Forelimb muscle (tissue), 1 donor: ENCODE measurements at regions not wholly inside any gene's neighbourhood (a gene's known extent, or its start where the extent isn't known, plus 50 kb on each side); places are given as distances from the start of the nearest gene placed in this dataset.

Experiments used
- DNase-seq: peaks from one replicate; pipeline ENCODE4 v3.0.0-alpha.2; 2013; ENCODE audit warnings: low read depth

- DNase-seq, result no peak
Measured at GRCh38 chr12:14253496-14253895, 112.0 kb upstream of the ATF7IP start.

GRCh38 chr12:14254781-14255180 is 110.7 kb upstream of the ATF7IP start:
- no peak for DNase-seq

GRCh38 chr12:14256121-14256520 is 109.4 kb upstream of the ATF7IP start:
- DNase-seq, result no peak

- no peak for DNase-seq
Measured at GRCh38 chr12:14256555-14257169, 108.8 kb upstream of the ATF7IP start.

GRCh38 chr12:14257303-14257733 is 108.2 kb upstream of the ATF7IP start:
- DNase-seq, result no peak

- peak; percentile 95 for DNase-seq
Measured at GRCh38 chr12:14257734-14258574, 107.5 kb upstream of the ATF7IP start.

- DNase-seq, result no peak
Measured at GRCh38 chr12:14258575-14258940, 106.9 kb upstream of the ATF7IP start.

GRCh38 chr12:14259481-14260010 is 105.9 kb upstream of the ATF7IP start:
- DNase-seq, result no peak

- DNase-seq, result no peak
Measured at GRCh38 chr12:14260011-14260993, 105.2 kb upstream of the ATF7IP start.

GRCh38 chr12:14261096-14261495 is 104.4 kb upstream of the ATF7IP start:
- DNase-seq, result no peak

GRCh38 chr12:14261861-14262260 is 103.6 kb upstream of the ATF7IP start:
- DNase-seq, result no peak

- DNase-seq, result no peak
Measured at GRCh38 chr12:14262771-14263511, 102.5 kb upstream of the ATF7IP start.

GRCh38 chr12:14263742-14264141 is 101.7 kb upstream of the ATF7IP start:
- no peak for DNase-seq

- DNase-seq, result no peak
Measured at GRCh38 chr12:14264316-14264715, 101.2 kb upstream of the ATF7IP start.

- no peak for DNase-seq
Measured at GRCh38 chr12:14264778-14265177, 100.7 kb upstream of the ATF7IP start.

GRCh38 chr12:14268120-14268515 is 97.4 kb upstream of the ATF7IP start:
- DNase-seq, result no peak

GRCh38 chr12:14270392-14270791 is 95.1 kb upstream of the ATF7IP start:
- DNase-seq, result no peak

- DNase-seq, result no peak
Measured at GRCh38 chr12:14272956-14273912, 92.2 kb upstream of the ATF7IP start.

GRCh38 chr12:14273913-14274311 is 91.6 kb upstream of the ATF7IP start:
- no peak for DNase-seq

GRCh38 chr12:14275111-14275510 is 90.4 kb upstream of the ATF7IP start:
- DNase-seq, result no peak
